Right lobe of liver (tissue), 4 donors: ENCODE measurements at regions not wholly inside any gene's neighbourhood (a gene's known extent, or its start where the extent isn't known, plus 50 kb on each side); places are given as distances from the start of the nearest gene placed in this dataset.

ENCODE experiments used
- POLR2A ChIP-seq: fragments of 450-650 bp; IDR thresholded peaks from one replicate; pipeline ENCODE4 v1.6.1; 2017; ENCODE audit warnings: antibody characterized with exemption, mild to moderate bottlenecking
- TF ChIP-seq, protein P1 (sequence below), 4 donors: fragments of 200-600 bp in 3 of 4; fragments of 450-650 bp in 1 of 4; IDR thresholded peaks; one replicate each; pipeline versions ENCODE4 v1.5.1 to v1.8.0; 2016 to 2022; ENCODE audit warnings: antibody characterized with exemption in 4 of 4, mild to moderate bottlenecking in 2 of 4
- donor health status: DM: no; HTN: no; CAD: no.
- donor health status: DM: no; HTN: no; CAD: no.
- donor health status: DM: no; HTN: yes; CAD: no.

DNA sequence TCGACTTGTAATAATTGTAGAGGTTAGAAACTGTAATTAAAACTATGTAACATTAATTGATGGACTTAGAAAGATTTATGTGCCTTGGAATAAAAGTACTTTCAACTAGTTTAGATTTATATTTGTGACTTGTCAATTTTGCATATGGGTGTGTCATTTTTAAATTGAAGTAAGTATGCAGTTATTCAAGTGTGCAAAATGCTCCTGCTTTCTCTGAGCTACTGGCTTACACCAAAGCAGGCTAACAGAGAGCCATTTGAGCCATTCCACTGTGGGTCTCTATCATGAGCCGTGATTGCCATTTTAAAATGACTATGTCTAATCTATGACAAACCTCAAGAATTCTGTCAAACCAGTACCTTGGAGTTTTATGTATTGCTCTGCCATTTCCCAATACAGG is 345.0 kb upstream of the MDFIC2 start:
- TF ChIP-seq POLR2A, result no peak
- TF ChIP-seq, protein P1, sequence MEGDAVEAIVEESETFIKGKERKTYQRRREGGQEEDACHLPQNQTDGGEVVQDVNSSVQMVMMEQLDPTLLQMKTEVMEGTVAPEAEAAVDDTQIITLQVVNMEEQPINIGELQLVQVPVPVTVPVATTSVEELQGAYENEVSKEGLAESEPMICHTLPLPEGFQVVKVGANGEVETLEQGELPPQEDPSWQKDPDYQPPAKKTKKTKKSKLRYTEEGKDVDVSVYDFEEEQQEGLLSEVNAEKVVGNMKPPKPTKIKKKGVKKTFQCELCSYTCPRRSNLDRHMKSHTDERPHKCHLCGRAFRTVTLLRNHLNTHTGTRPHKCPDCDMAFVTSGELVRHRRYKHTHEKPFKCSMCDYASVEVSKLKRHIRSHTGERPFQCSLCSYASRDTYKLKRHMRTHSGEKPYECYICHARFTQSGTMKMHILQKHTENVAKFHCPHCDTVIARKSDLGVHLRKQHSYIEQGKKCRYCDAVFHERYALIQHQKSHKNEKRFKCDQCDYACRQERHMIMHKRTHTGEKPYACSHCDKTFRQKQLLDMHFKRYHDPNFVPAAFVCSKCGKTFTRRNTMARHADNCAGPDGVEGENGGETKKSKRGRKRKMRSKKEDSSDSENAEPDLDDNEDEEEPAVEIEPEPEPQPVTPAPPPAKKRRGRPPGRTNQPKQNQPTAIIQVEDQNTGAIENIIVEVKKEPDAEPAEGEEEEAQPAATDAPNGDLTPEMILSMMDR (IDR thresholded peaks at IDR 0.05), result no peak
